Left renal cortex interstitium (tissue), 4 donors: ENCODE measurements at regions not wholly inside any gene's neighbourhood (a gene's known extent, or its start where the extent isn't known, plus 50 kb on each side); places are given as distances from the start of the nearest gene placed in this dataset.

Experiments used
- DNase-seq, 4 donors: peaks; one replicate each; pipeline ENCODE4 v3.0.0-alpha.2; 2013; ENCODE audit warnings: low read depth in 4 of 4, low spot score in 2 of 4, missing footprints in 1 of 4

GRCh38 chr4:63528256-63528991, 880.8 kb downstream of the TECRL start:
- peak in 1 of 4 donors; percentile 4 for DNase-seq

- DNase-seq = no peak
Measured at GRCh38 chr4:63526251-63526650, 883.0 kb downstream of the TECRL start.

- DNase-seq = no peak
Measured at GRCh38 chr4:63524764-63525163, 884.5 kb downstream of the TECRL start.

GRCh38 chr4:63505714-63506460, 903.4 kb downstream of the TECRL start:
- DNase-seq = no peak

- no peak for DNase-seq
Measured at GRCh38 chr4:63493265-63493664, 916.0 kb downstream of the TECRL start.

GRCh38 chr4:63492515-63492914, 916.7 kb downstream of the TECRL start:
- DNase-seq = no peak

GRCh38 chr4:63464393-63464792, 944.9 kb downstream of the TECRL start:
- DNase-seq = no peak

- no peak for DNase-seq
Measured at GRCh38 chr4:63460075-63460474, 949.2 kb downstream of the TECRL start.

- no peak for DNase-seq
Measured at GRCh38 chr4:63459329-63459728, 949.9 kb downstream of the TECRL start.

- no peak for DNase-seq
Measured at GRCh38 chr4:63458010-63458409, 951.2 kb downstream of the TECRL start.

- no peak for DNase-seq
Measured at GRCh38 chr4:63440236-63440635, 969.0 kb downstream of the TECRL start.

GRCh38 chr4:63430105-63430504, 979.1 kb downstream of the TECRL start:
- no peak for DNase-seq

- DNase-seq = no peak
Measured at GRCh38 chr4:63396269-63396668, 1013.0 kb downstream of the TECRL start.

- DNase-seq = no peak
Measured at GRCh38 chr4:63393544-63393943, 1015.7 kb downstream of the TECRL start.

GRCh38 chr4:63379750-63380522, 1029.3 kb downstream of the TECRL start:
- DNase-seq = no peak

- DNase-seq = no peak
Measured at GRCh38 chr4:63371001-63371400, 1038.2 kb downstream of the TECRL start.

- DNase-seq = no peak
Measured at GRCh38 chr4:63361628-63362027, 1047.6 kb downstream of the TECRL start.

- no peak for DNase-seq
Measured at GRCh38 chr4:63361066-63361465, 1048.2 kb downstream of the TECRL start.

GRCh38 chr4:63349674-63350025, 1059.6 kb downstream of the TECRL start:
- no peak for DNase-seq

- DNase-seq = no peak
Measured at GRCh38 chr4:63348735-63349673, 1060.2 kb downstream of the TECRL start.
